Stimulated activated CD8-positive, alpha-beta memory T cell treated with anti-CD3 and anti-CD28 coated beads, Interleukin-12 subunit alpha, Interleukin-12 subunit beta, amount 100 ng/mL, for 24 hours (primary cell): ENCODE measurements at regions not wholly inside any gene's neighbourhood (a gene's known extent, or its start where the extent isn't known, plus 50 kb on each side); places are given as distances from the start of the nearest gene placed in this dataset.
"Not testable (repeated sequence)": the region's sequence is repeated elsewhere in the genome, so short reads cannot be mapped to it uniquely, and the experiment has no call there.

ENCODE experiments used
- DNase-seq: peaks from one replicate; pipeline ENCODE4 v3.0.0-alpha.2; 2020; ENCODE audit errors: extremely low read depth

DNA sequence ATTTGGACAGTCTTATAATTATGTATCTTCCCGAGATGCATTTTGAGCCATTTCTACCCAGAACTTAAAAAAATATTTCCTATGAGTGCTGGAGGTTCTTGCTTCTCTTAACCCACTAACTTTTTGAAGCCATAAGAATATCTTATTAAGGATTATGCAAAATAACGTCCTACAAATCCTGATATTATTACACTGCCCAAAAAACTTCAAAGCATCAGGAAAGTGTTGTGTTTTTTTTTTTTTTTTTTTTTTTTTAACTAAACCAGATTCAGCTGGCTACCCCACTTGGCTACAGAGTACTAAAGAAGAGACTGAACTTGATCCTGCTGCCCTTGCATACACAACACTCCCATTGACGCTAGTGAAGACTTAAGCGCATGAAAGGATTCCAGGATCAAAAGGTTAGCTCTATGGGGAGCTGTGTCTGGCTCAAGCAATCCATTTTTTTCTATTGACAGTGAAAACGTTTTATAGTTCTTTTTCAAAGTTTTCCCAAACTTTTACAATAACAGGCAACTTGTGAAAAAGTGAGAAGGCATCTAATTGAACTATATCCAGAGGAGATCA is 141.4 kb downstream of the KCNRG start:
- no peak for DNase-seq

- no peak for DNase-seq
Measured at GRCh38 chr13:50158385-50159165, 143.3 kb downstream of the KCNRG start.

- no peak for DNase-seq
Measured at GRCh38 chr13:50159607-50160006, 144.4 kb downstream of the KCNRG start.

- no peak for DNase-seq
Measured at GRCh38 chr13:50161052-50161451, 145.8 kb downstream of the KCNRG start.

- DNase-seq = no peak
Measured at GRCh38 chr13:50162001-50162400, 146.8 kb downstream of the KCNRG start.

DNA sequence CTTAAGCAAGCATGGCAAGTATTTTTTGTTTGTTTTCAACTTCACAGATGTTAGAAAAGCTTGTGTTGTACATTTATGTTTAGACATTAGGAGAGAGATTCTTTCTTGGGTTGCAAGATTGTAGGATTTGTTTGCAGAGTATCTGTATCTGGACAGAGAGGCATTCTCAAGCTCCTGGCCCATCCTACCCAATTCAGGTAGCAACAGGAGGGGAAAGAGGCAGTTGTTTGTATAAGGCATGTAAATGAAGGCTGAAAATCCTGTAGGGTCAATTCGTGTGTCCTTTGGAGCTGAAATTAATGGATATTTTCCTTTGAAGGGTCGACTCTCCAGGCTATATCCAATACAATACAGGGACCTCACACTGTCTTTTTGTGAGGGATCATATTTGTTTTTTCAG is 147.3 kb downstream of the KCNRG start:
- DNase-seq = no peak

GRCh38 chr13:50167224-50167947 is 152.1 kb downstream of the KCNRG start:
- DNase-seq = no peak

GRCh38 chr13:50167967-50168366 is 152.7 kb downstream of the KCNRG start:
- no peak for DNase-seq

- no peak for DNase-seq
Measured at GRCh38 chr13:50168786-50169185, 153.5 kb downstream of the KCNRG start.

GRCh38 chr13:50170447-50171037 is 155.3 kb downstream of the KCNRG start:
- DNase-seq = no peak

DNA sequence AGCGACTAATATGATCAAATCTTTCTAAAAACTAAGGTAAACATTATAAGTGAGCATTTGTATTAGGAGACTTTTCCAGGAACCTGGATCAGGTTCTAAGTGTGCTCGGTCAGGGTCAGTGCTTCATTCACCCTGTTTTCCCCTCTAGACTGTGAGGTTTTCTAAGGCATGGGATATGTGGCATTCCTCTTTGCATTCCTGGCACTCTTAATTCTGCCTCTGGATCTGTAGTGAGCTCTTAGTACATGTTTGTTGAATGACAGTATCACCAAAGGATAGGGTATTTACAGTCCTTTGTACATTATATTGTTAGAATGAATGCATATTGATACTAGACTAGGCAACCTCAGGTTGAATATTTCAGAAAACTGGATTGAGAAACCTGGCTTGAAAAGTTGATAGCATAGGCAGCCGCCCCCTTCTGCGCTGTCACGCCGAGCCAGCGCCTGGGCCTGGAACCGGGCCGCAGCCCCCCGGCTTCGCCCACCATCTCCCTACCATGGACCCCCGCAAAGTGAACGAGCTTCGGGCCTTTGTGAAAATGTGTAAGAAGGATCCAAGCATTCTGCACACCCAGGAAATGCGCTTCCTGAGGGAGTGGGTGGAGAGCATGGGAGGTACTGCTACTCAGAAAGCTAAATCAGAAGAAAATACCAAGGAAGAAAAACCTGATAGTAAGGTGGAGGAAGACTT is 156.5 kb downstream of the KCNRG start:
- DNase-seq = no peak

DNA sequence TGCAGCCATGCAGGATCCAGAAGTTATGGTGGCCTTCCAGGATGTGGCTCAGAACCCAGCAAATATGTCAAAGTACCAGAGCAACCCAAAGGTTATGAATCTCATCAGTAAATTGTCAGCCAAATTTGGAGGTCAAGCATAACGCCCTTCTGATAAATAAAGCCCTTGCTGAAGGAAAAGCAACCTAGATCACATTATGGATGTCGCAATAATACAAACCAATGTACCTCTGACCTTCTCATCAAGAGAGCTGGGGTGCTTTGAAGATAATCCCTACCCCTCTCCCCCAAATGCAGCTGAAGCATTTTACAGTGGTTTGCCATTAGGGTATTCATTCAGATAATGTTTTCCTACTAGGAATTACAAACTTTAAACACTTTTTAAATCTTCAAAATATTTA is 157.8 kb downstream of the KCNRG start:
- not testable (repeated sequence) for DNase-seq

- DNase-seq = no peak
Measured at GRCh38 chr13:50174630-50175029, 159.4 kb downstream of the KCNRG start.

- DNase-seq = no peak
Measured at GRCh38 chr13:50179977-50180376, 164.7 kb downstream of the KCNRG start.

GRCh38 chr13:50185769-50186763 is 170.8 kb downstream of the KCNRG start:
- not testable (repeated sequence) for DNase-seq

- no peak for DNase-seq
Measured at GRCh38 chr13:50187352-50188029, 172.2 kb downstream of the KCNRG start.

GRCh38 chr13:50188696-50189095 is 173.5 kb downstream of the KCNRG start:
- DNase-seq = no peak

DNA sequence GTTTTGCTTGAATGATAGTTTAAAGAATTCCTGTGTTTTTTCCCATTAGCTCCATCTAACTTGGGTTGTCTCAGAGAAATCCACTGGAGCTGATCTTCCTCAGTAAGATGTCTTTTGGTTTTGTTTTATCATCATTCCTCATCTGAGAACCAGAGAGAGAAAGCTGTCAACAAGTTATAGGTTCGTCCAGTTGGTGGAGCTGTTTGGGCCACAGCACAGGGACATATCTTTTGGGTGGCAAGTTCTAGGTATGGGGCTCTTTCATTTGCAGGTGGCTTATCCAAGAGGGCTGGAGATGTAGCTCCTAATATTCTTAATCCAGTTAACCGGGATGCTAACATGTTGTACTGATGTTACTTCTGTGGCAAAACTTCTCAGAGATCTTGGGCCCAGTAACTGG is 174.2 kb downstream of the KCNRG start:
- DNase-seq = no peak

GRCh38 chr13:50191004-50191403 is 175.8 kb downstream of the KCNRG start:
- no peak for DNase-seq

GRCh38 chr13:50192272-50192813 is 177.1 kb downstream of the KCNRG start:
- DNase-seq = no peak
